Sigmoid colon (tissue), 6 donors: ENCODE measurements at regions not wholly inside any gene's neighbourhood (a gene's known extent, or its start where the extent isn't known, plus 50 kb on each side); places are given as distances from the start of the nearest gene placed in this dataset.

Source experiments
- DNase-seq: peaks from one replicate; pipeline ENCODE4 v3.0.0-alpha.2; 2019
- H3K27ac ChIP-seq, 4 donors: fragments of 200-600 bp; sonication (generic); one replicate each; pipeline ENCODE4 v1.5.1; 2016 to 2019; ENCODE audit warnings: mild to moderate bottlenecking in 1 of 4
- H3K27me3 ChIP-seq, 3 donors: fragments of 200-600 bp; sonication (generic); one replicate each; pipeline ENCODE4 v1.5.1; 2019; ENCODE audit warnings: mild to moderate bottlenecking in 1 of 3
- H3K36me3 ChIP-seq, 4 donors: fragments of 200-600 bp; sonication (generic); one replicate each; pipeline ENCODE4 v1.5.1; 2016 to 2019
- H3K4me1 ChIP-seq, 4 donors: fragments of 200-600 bp; sonication (generic); one replicate each; pipeline ENCODE4 v1.5.1; 2017 to 2019
- H3K4me3 ChIP-seq, 4 donors: fragments of 200-600 bp; sonication (generic); one replicate each; pipeline ENCODE4 v1.5.1; 2017 to 2019; ENCODE audit warnings: mild to moderate bottlenecking in 2 of 4, moderate library complexity in 1 of 4
- H3K9me3 ChIP-seq, 4 donors: fragments of 200-600 bp in 3 of 4; sonication (generic) in 3 of 4; one replicate each; pipeline versions ENCODE4 v1.5.1 to v1.6.1; 2013 to 2019
- EP300 ChIP-seq, 4 donors: sonication (generic); formaldehyde crosslinking; IDR thresholded peaks; one replicate each; pipeline ENCODE4 v1.6.1; 2017; ENCODE audit warnings: antibody characterized with exemption in 4 of 4
- POLR2A ChIP-seq, 2 donors: fragments of 450-650 bp; IDR thresholded peaks; one replicate each; pipeline ENCODE4 v1.6.1; 2016; ENCODE audit warnings: antibody characterized with exemption in 2 of 2, mild to moderate bottlenecking in 2 of 2, moderate library complexity in 2 of 2
- POLR2AphosphoS5 ChIP-seq, 4 donors: sonication (generic); formaldehyde crosslinking; IDR thresholded peaks; one replicate each; pipeline ENCODE4 v1.6.1; 2017; ENCODE audit warnings: antibody characterized with exemption in 4 of 4
- WGBS, 2 donors: extraction: QIAGEN DNeasy Blood & Tissue Kit; methylation state at CpG; one replicate each; pipeline ENCODE4 v1.1.7; 2013; 5-methylcytosine and 5-hydroxymethylcytosine counted together
- intact Hi-C: fragments of 100-400 bp; cut with DNase I; formaldehyde crosslinking; loops from one replicate; pipeline ENCODE4 v1.15.1; 2023
- TF ChIP-seq, protein P1 (sequence below), 4 experiments: fragments of 450-650 bp in 3 of 4; fragments of 200-600 bp in 1 of 4; IDR thresholded peaks; one replicate each; pipeline ENCODE4 v1.5.1; 2016 to 2019; ENCODE audit warnings: antibody characterized with exemption in 4 of 4, mild to moderate bottlenecking in 3 of 4, moderate library complexity in 2 of 4
- donor health status: healthy with polysubstance abuse.
- donor health status: healthy.

GRCh38 chr6:17182961-17183360 is 81.1 kb downstream of the STMND1 start:
- 37 to 81% methylated on average over 2 of the region's 2 CpGs for WGBS, 2 donors
- DNase-seq: no peak
- no peak for TF ChIP-seq POLR2AphosphoS5 (IDR thresholded peaks at IDR 0.05)
- TF ChIP-seq EP300 (IDR thresholded peaks at IDR 0.05): no peak
- TF ChIP-seq POLR2A (IDR thresholded peaks at IDR 0.05): no peak
- TF ChIP-seq, protein P1, sequence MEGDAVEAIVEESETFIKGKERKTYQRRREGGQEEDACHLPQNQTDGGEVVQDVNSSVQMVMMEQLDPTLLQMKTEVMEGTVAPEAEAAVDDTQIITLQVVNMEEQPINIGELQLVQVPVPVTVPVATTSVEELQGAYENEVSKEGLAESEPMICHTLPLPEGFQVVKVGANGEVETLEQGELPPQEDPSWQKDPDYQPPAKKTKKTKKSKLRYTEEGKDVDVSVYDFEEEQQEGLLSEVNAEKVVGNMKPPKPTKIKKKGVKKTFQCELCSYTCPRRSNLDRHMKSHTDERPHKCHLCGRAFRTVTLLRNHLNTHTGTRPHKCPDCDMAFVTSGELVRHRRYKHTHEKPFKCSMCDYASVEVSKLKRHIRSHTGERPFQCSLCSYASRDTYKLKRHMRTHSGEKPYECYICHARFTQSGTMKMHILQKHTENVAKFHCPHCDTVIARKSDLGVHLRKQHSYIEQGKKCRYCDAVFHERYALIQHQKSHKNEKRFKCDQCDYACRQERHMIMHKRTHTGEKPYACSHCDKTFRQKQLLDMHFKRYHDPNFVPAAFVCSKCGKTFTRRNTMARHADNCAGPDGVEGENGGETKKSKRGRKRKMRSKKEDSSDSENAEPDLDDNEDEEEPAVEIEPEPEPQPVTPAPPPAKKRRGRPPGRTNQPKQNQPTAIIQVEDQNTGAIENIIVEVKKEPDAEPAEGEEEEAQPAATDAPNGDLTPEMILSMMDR (IDR thresholded peaks at IDR 0.05): no peak
- Histone ChIP-seq H3K9me3 (no peaks in the 10 kb centered on the region), H3K36me3 (no peaks in the 10 kb centered on the region), H3K27me3 (no peaks in the 10 kb centered on the region), H3K4me3 (no peak overlapping the region), H3K27ac (no peak overlapping the region), H3K4me1 (peaks cover 0 to 10% (median 3%) of the 10 kb centered on the region in 4 donors)
- intact Hi-C loops: no loop called here

DNA sequence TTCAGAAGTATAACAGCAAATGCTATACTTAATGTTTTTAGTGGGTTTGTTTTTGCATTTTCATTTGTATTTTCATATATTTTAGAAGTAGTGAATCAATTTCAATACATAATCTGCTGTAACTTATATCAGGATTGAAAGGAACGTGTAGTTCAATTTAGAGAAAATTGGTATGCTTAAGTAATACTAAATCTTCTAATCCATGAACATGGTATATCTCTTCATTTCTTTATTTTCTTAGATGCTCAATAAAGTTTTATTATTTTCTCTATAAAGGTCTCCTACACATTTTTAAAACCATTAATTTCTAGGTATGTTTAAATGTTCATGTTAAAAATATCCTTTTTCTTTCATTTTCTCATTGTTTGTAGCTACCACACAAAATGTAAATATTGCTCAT is 85.1 kb downstream of the STMND1 start:
- H3K36me3 ChIP-seq: no peaks in the 10 kb centered on the region
- no peaks in the 10 kb centered on the region for H3K9me3 ChIP-seq
- WGBS, 2 donors: 92 to 96% methylated on average over 1 of the region's 1 CpG
- intact Hi-C loops: no loop called here
- H3K27ac ChIP-seq: no peak overlapping the region
- no peak overlapping the region for H3K4me3 ChIP-seq
- H3K27me3 ChIP-seq: no peaks in the 10 kb centered on the region
- no peaks in the 10 kb centered on the region for H3K4me1 ChIP-seq
- no peak for TF ChIP-seq EP300 (IDR thresholded peaks at IDR 0.05)
- TF ChIP-seq, protein P1 (IDR thresholded peaks at IDR 0.05): no peak
- no peak for TF ChIP-seq POLR2AphosphoS5 (IDR thresholded peaks at IDR 0.05)
- no peak for TF ChIP-seq POLR2A (IDR thresholded peaks at IDR 0.05)
- DNase-seq: no peak

- no peaks in the 10 kb centered on the region for H3K4me1 ChIP-seq
- no peak overlapping the region for H3K4me3 ChIP-seq
- H3K27ac ChIP-seq: no peak overlapping the region
- 80 to 90% methylated on average over 3 of the region's 3 CpGs for WGBS, 2 donors
- intact Hi-C loops: no loop called here
- H3K27me3 ChIP-seq: no peaks in the 10 kb centered on the region
- H3K9me3 ChIP-seq: no peaks in the 10 kb centered on the region
- TF ChIP-seq, protein P1 (IDR thresholded peaks at IDR 0.05): no peak
- TF ChIP-seq POLR2A (IDR thresholded peaks at IDR 0.05): no peak
- TF ChIP-seq POLR2AphosphoS5 (IDR thresholded peaks at IDR 0.05): no peak
- no peak for TF ChIP-seq EP300 (IDR thresholded peaks at IDR 0.05)
- no peaks in the 10 kb centered on the region for H3K36me3 ChIP-seq
- no peak for DNase-seq
Measured at GRCh38 chr6:17193106-17193775, 87.9 kb upstream of the RBM24 start.

DNA sequence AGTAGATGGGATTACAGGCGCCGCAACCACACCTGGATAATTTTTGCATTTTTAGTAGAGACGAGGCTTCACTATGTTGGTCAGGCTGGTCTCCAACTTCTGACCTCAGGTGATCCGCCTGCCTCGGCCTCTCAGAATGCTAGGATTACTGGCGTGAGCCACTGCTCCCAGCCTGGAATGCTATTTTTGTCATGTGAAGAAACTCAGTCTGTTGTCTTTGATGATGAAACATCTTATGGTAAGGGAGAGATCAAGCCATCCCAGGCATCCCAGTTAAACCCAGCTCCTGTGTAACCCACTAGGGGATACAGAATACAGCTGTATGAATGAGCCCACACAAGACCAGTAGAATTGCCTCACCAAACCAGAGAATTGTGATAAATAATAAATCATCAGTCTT is 83.6 kb upstream of the RBM24 start:
- no peaks in the 10 kb centered on the region for H3K36me3 ChIP-seq
- H3K27ac ChIP-seq: no peak overlapping the region
- intact Hi-C loops: no loop called here
- no peaks in the 10 kb centered on the region for H3K9me3 ChIP-seq
- WGBS, 2 donors: 97 to 98% methylated on average over 6 of the region's 6 CpGs
- no peaks in the 10 kb centered on the region for H3K27me3 ChIP-seq
- no peak for DNase-seq
- TF ChIP-seq POLR2A (IDR thresholded peaks at IDR 0.05) (no peak), EP300 (IDR thresholded peaks at IDR 0.05) (no peak), POLR2AphosphoS5 (IDR thresholded peaks at IDR 0.05) (no peak)
- TF ChIP-seq, protein P1 (IDR thresholded peaks at IDR 0.05): no peak
- no peak overlapping the region for H3K4me3 ChIP-seq
- H3K4me1 ChIP-seq: no peaks in the 10 kb centered on the region

DNA sequence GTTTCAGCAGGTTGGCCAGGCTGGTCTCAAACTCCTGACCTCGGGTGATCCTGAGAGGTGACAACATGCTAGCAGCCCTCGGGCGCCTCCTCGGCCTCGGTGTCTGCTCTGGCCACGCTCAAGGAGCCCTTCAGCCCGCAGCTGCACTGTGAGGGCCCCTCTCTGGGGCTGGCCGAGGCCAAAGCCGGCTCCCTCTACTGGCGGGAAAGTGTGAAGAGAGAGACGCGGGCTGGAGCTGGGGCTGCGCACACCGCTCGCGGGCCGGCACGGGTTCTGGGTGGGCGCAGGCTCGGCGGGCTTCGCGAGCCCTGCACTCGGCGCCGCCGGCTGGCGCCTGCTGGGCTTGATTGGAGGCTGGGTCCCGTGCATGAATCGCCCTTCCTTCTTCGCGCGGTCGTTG is 80.8 kb upstream of the RBM24 start:
- TF ChIP-seq EP300 (IDR thresholded peaks at IDR 0.05): no peak
- TF ChIP-seq, protein P1 (IDR thresholded peaks at IDR 0.05): no peak
- no peak for TF ChIP-seq POLR2AphosphoS5 (IDR thresholded peaks at IDR 0.05)
- TF ChIP-seq POLR2A (IDR thresholded peaks at IDR 0.05): no peak
- Histone ChIP-seq H3K27ac (no peak overlapping the region), H3K9me3 (no peaks in the 10 kb centered on the region), H3K4me1 (no peaks in the 10 kb centered on the region), H3K27me3 (no peaks in the 10 kb centered on the region), H3K4me3 (no peak overlapping the region), H3K36me3 (no peaks in the 10 kb centered on the region)
- WGBS, 2 donors: 64 to 90% methylated on average over 34 of the region's 34 CpGs
- intact Hi-C loops: no loop called here
- DNase-seq: no peak
